Liver (tissue), 8 donors: ENCODE measurements at regions not wholly inside any gene's neighbourhood (a gene's known extent, or its start where the extent isn't known, plus 50 kb on each side); places are given as distances from the start of the nearest gene placed in this dataset.

Source experiments
- DNase-seq: peaks from one replicate; pipeline ENCODE4 v3.0.0-alpha.2; 2017; ENCODE audit warnings: low spot score
- H3K27ac ChIP-seq, 2 donors: one replicate each; pipeline ENCODE4 v1.7.0; 2013; ENCODE audit warnings: inconsistent platforms in 2 of 2, low read length in 2 of 2, control low read depth in 1 of 2, low read depth in 1 of 2, mild to moderate bottlenecking in 1 of 2
- H3K27me3 ChIP-seq, 4 donors: one replicate each; pipeline versions ENCODE4 v1.6.1 to v1.7.0; 2013; ENCODE audit warnings: low read length in 3 of 4, inconsistent platforms in 1 of 4, mild to moderate bottlenecking in 1 of 4, moderate library complexity in 1 of 4; ENCODE audit not compliant: control insufficient read depth in 4 of 4, insufficient read depth in 4 of 4
- H3K36me3 ChIP-seq, 4 donors: one replicate each; pipeline versions ENCODE4 v1.6.1 to v1.7.0; 2013; ENCODE audit warnings: low read length in 3 of 4, mild to moderate bottlenecking in 3 of 4, low read depth in 1 of 4, moderate library complexity in 1 of 4; ENCODE audit not compliant: control insufficient read depth in 4 of 4, insufficient read depth in 3 of 4
- H3K4me1 ChIP-seq, 4 donors: one replicate each; pipeline versions ENCODE4 v1.6.1 to v1.7.0; 2013; ENCODE audit warnings: low read length in 3 of 4, mild to moderate bottlenecking in 3 of 4, moderate library complexity in 1 of 4; ENCODE audit not compliant: control insufficient read depth in 4 of 4, insufficient read depth in 4 of 4
- H3K4me3 ChIP-seq, 3 donors: one replicate each; pipeline versions ENCODE4 v1.6.1 to v1.7.0; 2013; ENCODE audit warnings: low read length in 3 of 3, control low read depth in 1 of 3, low read depth in 1 of 3, mild to moderate bottlenecking in 1 of 3
- H3K9ac ChIP-seq, 2 donors: one replicate each; pipeline ENCODE4 v1.7.0; 2013; ENCODE audit warnings: low read length in 2 of 2, mild to moderate bottlenecking in 2 of 2, moderate library complexity in 2 of 2, control low read depth in 1 of 2, low read depth in 1 of 2
- H3K9me3 ChIP-seq, 4 donors: one replicate each; pipeline versions ENCODE4 v1.6.1 to v1.7.0; 2013; ENCODE audit warnings: low read length in 3 of 4; ENCODE audit not compliant: control insufficient read depth in 4 of 4
- CTCF ChIP-seq: fragments of 150-350 bp; IDR thresholded peaks from 2 replicates; pipeline ENCODE4 v1.5.1; 2017; ENCODE audit warnings: improper control_type of control experiment, low read depth, low read length; ENCODE audit not compliant: missing input control
- EGR1 ChIP-seq, 2 donors: IDR thresholded peaks; 2 replicates each; pipeline ENCODE4 v1.6.1; 2016 to 2018; ENCODE audit warnings: antibody characterized with exemption in 2 of 2, low read depth in 2 of 2
- FOXA1 ChIP-seq: IDR thresholded peaks from 2 replicates; pipeline ENCODE4 v1.6.1; 2016; ENCODE audit warnings: antibody characterized with exemption
- FOXA2 ChIP-seq: IDR thresholded peaks from 2 replicates; pipeline ENCODE4 v1.6.1; 2016; ENCODE audit warnings: antibody characterized with exemption
- HNF4A ChIP-seq, 2 donors: conservative IDR thresholded peaks; 2 replicates each; pipeline ENCODE4 v1.6.1; 2016; ENCODE audit warnings: antibody characterized with exemption in 2 of 2, mild to moderate bottlenecking in 2 of 2
- JUND ChIP-seq, 2 donors: IDR thresholded peaks; 2 replicates each; pipeline ENCODE4 v1.6.1; 2016; ENCODE audit warnings: antibody characterized with exemption in 2 of 2
- MAX ChIP-seq: IDR thresholded peaks from 2 replicates; pipeline ENCODE4 v1.6.1; 2016; ENCODE audit warnings: antibody characterized with exemption
- RAD21 ChIP-seq, 2 donors: IDR thresholded peaks; 2 replicates each; pipeline ENCODE4 v1.6.1; 2016; ENCODE audit warnings: antibody characterized with exemption in 2 of 2, mild to moderate bottlenecking in 2 of 2
- REST ChIP-seq: IDR thresholded peaks from 2 replicates; pipeline ENCODE4 v1.6.1; 2016; ENCODE audit warnings: antibody characterized with exemption, mild to moderate bottlenecking
- RXRA ChIP-seq, 2 donors: IDR thresholded peaks; 2 replicates each; pipeline ENCODE4 v1.6.1; 2017 to 2018; ENCODE audit warnings: antibody characterized with exemption in 2 of 2, mild to moderate bottlenecking in 1 of 2
- SP1 ChIP-seq: IDR thresholded peaks from 2 replicates; pipeline ENCODE4 v1.6.1; 2018; ENCODE audit warnings: antibody characterized with exemption, mild to moderate bottlenecking
- TAF1 ChIP-seq: conservative IDR thresholded peaks from 2 replicates; pipeline ENCODE4 v1.6.1; 2016; ENCODE audit warnings: antibody characterized with exemption, mild to moderate bottlenecking
- YY1 ChIP-seq: IDR thresholded peaks from 2 replicates; pipeline ENCODE4 v1.6.1; 2016; ENCODE audit warnings: antibody characterized with exemption, mild to moderate bottlenecking
- WGBS: extraction: QIAGEN DNeasy Blood & Tissue Kit; methylation state at CpG from one replicate; pipeline ENCODE4 v1.1.7; 2013; 5-methylcytosine and 5-hydroxymethylcytosine counted together
- donor health status: healthy.
- donor health status: healthy.
- donor health status: healthy.
- donor health status: healthy.
- donor health status: healthy.

- H3K4me1 ChIP-seq, result peaks cover 0 to 12% (median 0%) of the 10 kb centered on the region in 4 donors
- H3K4me3 ChIP-seq, result no peak overlapping the region
- DNase-seq, result no peak
- no peak overlapping the region for H3K9ac ChIP-seq
- H3K27me3 ChIP-seq, result no peaks in the 10 kb centered on the region
- H3K9me3 ChIP-seq, result no peaks in the 10 kb centered on the region
- no peaks in the 10 kb centered on the region for H3K36me3 ChIP-seq
- no peak for TF ChIP-seq REST
- no peak for TF ChIP-seq EGR1 (IDR thresholded peaks at IDR 0.05; ENCODE audit: low read depth in 2 of 2)
- no peak for TF ChIP-seq JUND (IDR thresholded peaks at IDR 0.05)
- no peak for TF ChIP-seq FOXA2
- no peak for TF ChIP-seq RAD21 (IDR thresholded peaks at IDR 0.05)
- TF ChIP-seq SP1, result no peak
- TF ChIP-seq TAF1, result no peak
- TF ChIP-seq MAX, result no peak
- no peak for TF ChIP-seq FOXA1
- TF ChIP-seq RXRA (IDR thresholded peaks at IDR 0.05), result no peak
- no peak for TF ChIP-seq HNF4A (conservative IDR thresholded peaks at IDR 0.05)
- no peak for TF ChIP-seq YY1
- no peak for TF ChIP-seq CTCF
- 80% methylated on average over 15 of the region's 15 CpGs for WGBS
- no peak overlapping the region for H3K27ac ChIP-seq
These were observed 98.1 kb upstream of the CDYL2 start for GRCh38 chr16:80902306-80903110.

GRCh38 chr16:80900593-80900954 lies 96.2 kb upstream of the CDYL2 start:
- no peak overlapping the region for H3K27ac ChIP-seq
- H3K9ac ChIP-seq, result no peak overlapping the region
- H3K9me3 ChIP-seq, result no peaks in the 10 kb centered on the region
- H3K36me3 ChIP-seq, result no peaks in the 10 kb centered on the region
- no peak for DNase-seq
- H3K4me1 ChIP-seq, result peaks cover 0 to 12% (median 0%) of the 10 kb centered on the region in 4 donors
- TF ChIP-seq TAF1 (peak; percentile 28), RXRA (IDR thresholded peaks at IDR 0.05) (no peak)
- no peaks in the 10 kb centered on the region for H3K27me3 ChIP-seq
- H3K4me3 ChIP-seq, result no peak overlapping the region
- 69% methylated on average over 8 of the region's 8 CpGs for WGBS
